ENCODE measurements at regions not wholly inside any gene's neighbourhood (a gene's known extent, or its start where the extent isn't known, plus 50 kb on each side); places are given as distances from the start of the nearest gene placed in this dataset.
"Not testable (repeated sequence)": the region's sequence is repeated elsewhere in the genome, so short reads cannot be mapped to it uniquely, and the experiment has no call there.

DNA sequence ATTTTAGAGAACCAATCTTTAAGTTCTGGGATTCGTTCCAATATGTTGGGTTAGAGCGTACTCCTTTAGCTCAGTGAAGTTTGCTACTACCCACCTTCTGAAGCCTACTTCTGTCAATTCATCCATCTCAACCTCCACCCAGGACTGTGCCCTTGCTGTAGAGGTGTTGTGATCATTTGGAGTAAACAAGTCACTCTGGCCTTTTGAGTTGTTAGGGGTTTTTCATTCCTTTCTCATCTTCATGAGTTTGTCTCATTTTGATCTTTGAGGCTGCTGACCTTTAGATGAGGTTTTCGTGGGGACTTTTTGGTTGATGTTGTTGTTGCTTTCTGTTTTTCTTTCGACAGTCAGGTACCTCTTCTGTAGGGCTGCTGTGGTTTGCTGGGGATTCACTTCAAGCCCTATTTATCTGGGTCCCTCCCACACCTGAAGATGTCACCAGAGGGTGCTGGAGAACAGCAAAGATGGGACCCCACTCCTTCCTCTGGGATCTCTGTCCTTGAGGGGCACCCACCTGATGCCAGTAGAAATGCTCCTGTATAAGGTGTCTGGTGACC is 158.4 kb downstream of the ANKRD36B start:
- H3K4me1 ChIP-seq (ENCODE audit: control insufficient read depth, insufficient read depth, low read length); DNase-seq (ENCODE audit: low read depth, low spot score); H3K4me3 ChIP-seq; H4K20me1 ChIP-seq (ENCODE audit: control insufficient read depth, insufficient read depth); H3K36me3 ChIP-seq (ENCODE audit: control insufficient read depth in 2 of 2, insufficient read depth in 2 of 2, low read length in 1 of 2); CTCF ChIA-PET; intact Hi-C loops (cut with micrococcal nuclease; ENCODE audit: unreplicated experiment); in situ Hi-C loops (cut with MboI); SMC1A ChIA-PET (ENCODE audit: uncharacterized antibody, unreplicated experiment); POLR2A ChIA-PET; H3K9me3 ChIP-seq (replicated peaks; ENCODE audit: control insufficient read depth, insufficient read depth, low read length); H3K79me2 ChIP-seq (ENCODE audit: control insufficient read depth, insufficient read depth, low read length); FAIRE-seq; H2AFZ ChIP-seq (ENCODE audit: control insufficient read depth, low read depth, low read length); H3K9ac ChIP-seq (ENCODE audit: control insufficient read depth, insufficient read depth, low read length); H3K27ac ChIP-seq (ENCODE audit: control insufficient read depth, insufficient read depth); H3K27me3 ChIP-seq (replicated peaks in 1 of 2; ENCODE audit: control insufficient read depth in 2 of 2, insufficient read depth in 2 of 2, low read length in 1 of 2); H3K4me2 ChIP-seq (ENCODE audit: control insufficient read depth, insufficient read depth); ATAC-seq; RAD21 ChIA-PET (ENCODE audit: unreplicated experiment); BruUV-seq (replicated peaks): not testable (repeated sequence)
- no CpG with 5 or more reads among the region's 4 CpGs for WGBS (ENCODE audit: insufficient coverage, insufficient replicate concordance, low lambda C conversion rate, missing lambda C conversion rate)

- in situ Hi-C loops (cut with MboI): not testable (repeated sequence)
Measured at GRCh38 chr2:97422376-97422775, 167.3 kb downstream of the ANKRD36B start.

DNA sequence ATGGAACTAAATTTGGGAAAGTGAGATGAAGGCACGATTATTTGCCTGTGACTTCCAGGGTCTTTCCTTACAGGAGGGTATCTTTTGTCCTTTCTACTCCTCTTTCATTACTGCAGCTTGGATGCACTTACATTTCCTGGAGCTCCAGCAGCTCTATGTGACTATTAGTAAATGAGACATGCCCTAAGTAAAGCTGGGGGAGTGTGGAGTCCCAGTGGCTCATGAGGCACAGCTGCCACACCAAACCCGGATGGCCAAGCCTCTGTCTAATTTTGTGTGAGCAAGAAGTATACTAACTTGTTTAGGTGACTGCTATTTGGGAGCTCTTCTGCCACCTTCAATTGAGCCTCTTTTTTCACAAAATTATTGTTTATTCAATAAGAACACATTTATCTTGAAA is 183.3 kb downstream of the ANKRD36B start:
- H3K4me1 ChIP-seq (ENCODE audit: control insufficient read depth, insufficient read depth, low read length); DNase-seq (ENCODE audit: low read depth, low spot score); H3K9ac ChIP-seq (ENCODE audit: control insufficient read depth, insufficient read depth, low read length); H3K9me3 ChIP-seq (replicated peaks; ENCODE audit: control insufficient read depth, insufficient read depth, low read length); SMC1A ChIA-PET (ENCODE audit: uncharacterized antibody, unreplicated experiment); H3K4me3 ChIP-seq; H4K20me1 ChIP-seq (ENCODE audit: control insufficient read depth, insufficient read depth); H3K36me3 ChIP-seq (ENCODE audit: control insufficient read depth in 2 of 2, insufficient read depth in 2 of 2, low read length in 1 of 2); H3K79me2 ChIP-seq (ENCODE audit: control insufficient read depth, insufficient read depth, low read length); FAIRE-seq; H3K4me2 ChIP-seq (ENCODE audit: control insufficient read depth, insufficient read depth); H3K27ac ChIP-seq (ENCODE audit: control insufficient read depth, insufficient read depth); intact Hi-C loops (cut with micrococcal nuclease; ENCODE audit: unreplicated experiment); CTCF ChIA-PET; H3K27me3 ChIP-seq (replicated peaks in 1 of 2; ENCODE audit: control insufficient read depth in 2 of 2, insufficient read depth in 2 of 2, low read length in 1 of 2); RAD21 ChIA-PET (ENCODE audit: unreplicated experiment); POLR2A ChIA-PET; in situ Hi-C loops (cut with MboI); BruUV-seq (replicated peaks); H2AFZ ChIP-seq (ENCODE audit: control insufficient read depth, low read depth, low read length); ATAC-seq: not testable (repeated sequence)
- no CpG with 5 or more reads among the region's 2 CpGs for WGBS (ENCODE audit: insufficient coverage, insufficient replicate concordance, low lambda C conversion rate, missing lambda C conversion rate)

More at GRCh38 chr2:97422376-97422775, 167.3 kb downstream of the ANKRD36B start:
- H3K9me3 ChIP-seq (replicated peaks; ENCODE audit: control insufficient read depth, insufficient read depth, low read length); H4K20me1 ChIP-seq (ENCODE audit: control insufficient read depth, insufficient read depth); H3K4me3 ChIP-seq; H3K4me1 ChIP-seq (ENCODE audit: control insufficient read depth, insufficient read depth, low read length); SMC1A ChIA-PET (ENCODE audit: uncharacterized antibody, unreplicated experiment); ATAC-seq; intact Hi-C loops (cut with micrococcal nuclease; ENCODE audit: unreplicated experiment); BruUV-seq (replicated peaks); H3K9ac ChIP-seq (ENCODE audit: control insufficient read depth, insufficient read depth, low read length); H3K27ac ChIP-seq (ENCODE audit: control insufficient read depth, insufficient read depth); H3K4me2 ChIP-seq (ENCODE audit: control insufficient read depth, insufficient read depth); FAIRE-seq; RAD21 ChIA-PET (ENCODE audit: unreplicated experiment); H2AFZ ChIP-seq (ENCODE audit: control insufficient read depth, low read depth, low read length); H3K79me2 ChIP-seq (ENCODE audit: control insufficient read depth, insufficient read depth, low read length); CTCF ChIA-PET; H3K27me3 ChIP-seq (replicated peaks in 1 of 2; ENCODE audit: control insufficient read depth in 2 of 2, insufficient read depth in 2 of 2, low read length in 1 of 2); DNase-seq (ENCODE audit: low read depth, low spot score); POLR2A ChIA-PET; H3K36me3 ChIP-seq (ENCODE audit: control insufficient read depth in 2 of 2, insufficient read depth in 2 of 2, low read length in 1 of 2): not testable (repeated sequence)
- WGBS (ENCODE audit: insufficient coverage, insufficient replicate concordance, low lambda C conversion rate, missing lambda C conversion rate): no CpG with 5 or more reads among the region's 2 CpGs

DNA sequence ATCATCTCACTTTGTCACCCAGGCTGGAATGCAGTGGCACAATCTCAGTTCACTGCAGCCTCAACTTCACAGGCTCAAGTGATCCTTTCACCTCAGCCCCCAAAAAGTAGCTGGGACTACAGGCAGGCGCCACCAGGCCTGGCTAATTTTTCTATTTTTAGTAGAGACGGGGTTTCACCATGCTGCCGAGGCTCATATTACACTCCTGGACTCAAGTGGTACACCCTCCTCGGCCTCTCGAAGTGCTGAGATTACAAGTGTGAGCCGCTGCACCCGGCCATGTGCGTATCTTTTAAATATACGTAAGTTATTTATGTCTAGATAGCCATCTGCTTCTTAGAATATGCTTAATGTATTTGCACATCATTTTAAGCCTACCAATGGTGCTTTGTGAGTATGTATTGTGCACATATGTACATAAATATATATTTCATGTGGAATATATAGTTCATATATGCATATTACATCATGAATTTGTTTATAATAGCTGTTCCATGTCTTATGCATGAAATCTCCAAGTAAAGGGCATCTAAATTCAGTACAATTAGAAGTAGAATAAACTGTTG is 184.4 kb downstream of the ANKRD36B start:
- H3K4me3 ChIP-seq; FAIRE-seq; CTCF ChIA-PET; ATAC-seq; H2AFZ ChIP-seq (ENCODE audit: control insufficient read depth, low read depth, low read length); intact Hi-C loops (cut with micrococcal nuclease; ENCODE audit: unreplicated experiment); H3K27me3 ChIP-seq (replicated peaks in 1 of 2; ENCODE audit: control insufficient read depth in 2 of 2, insufficient read depth in 2 of 2, low read length in 1 of 2); SMC1A ChIA-PET (ENCODE audit: uncharacterized antibody, unreplicated experiment); H3K4me2 ChIP-seq (ENCODE audit: control insufficient read depth, insufficient read depth); RAD21 ChIA-PET (ENCODE audit: unreplicated experiment); BruUV-seq (replicated peaks); H3K4me1 ChIP-seq (ENCODE audit: control insufficient read depth, insufficient read depth, low read length); H3K27ac ChIP-seq (ENCODE audit: control insufficient read depth, insufficient read depth); POLR2A ChIA-PET; H3K79me2 ChIP-seq (ENCODE audit: control insufficient read depth, insufficient read depth, low read length); H3K36me3 ChIP-seq (ENCODE audit: control insufficient read depth in 2 of 2, insufficient read depth in 2 of 2, low read length in 1 of 2); H3K9me3 ChIP-seq (replicated peaks; ENCODE audit: control insufficient read depth, insufficient read depth, low read length); in situ Hi-C loops (cut with MboI); DNase-seq (ENCODE audit: low read depth, low spot score); H3K9ac ChIP-seq (ENCODE audit: control insufficient read depth, insufficient read depth, low read length); H4K20me1 ChIP-seq (ENCODE audit: control insufficient read depth, insufficient read depth): not testable (repeated sequence)
- 70% methylated on average over 3 of the region's 9 CpGs for WGBS (ENCODE audit: insufficient coverage, insufficient replicate concordance, low lambda C conversion rate, missing lambda C conversion rate)
